ENCODE measurements at regions not wholly inside any gene's neighbourhood (a gene's known extent, or its start where the extent isn't known, plus 50 kb on each side); places are given as distances from the start of the nearest gene placed in this dataset.

DNA sequence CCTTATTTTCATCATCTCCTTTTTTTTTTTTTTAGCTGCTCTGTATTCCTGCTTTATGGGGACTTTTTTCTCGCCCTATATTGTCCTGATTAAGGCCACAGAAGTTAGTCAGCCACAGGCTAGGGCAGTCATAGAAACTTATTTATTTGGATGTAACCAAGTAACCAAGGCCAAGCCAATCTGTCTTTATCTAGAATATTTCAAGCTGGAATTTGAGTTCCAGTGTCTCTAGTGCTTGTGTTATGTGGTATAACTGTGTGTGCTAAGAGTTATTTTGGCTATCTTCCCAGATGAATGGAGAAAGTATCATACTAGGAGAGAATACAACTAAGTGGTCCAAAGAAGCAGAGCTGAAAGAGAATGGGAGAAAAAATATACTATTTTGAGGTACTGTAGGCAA, 751.5 kb downstream of the CBLN4 start:
- TF ChIP-seq, protein P1, sequence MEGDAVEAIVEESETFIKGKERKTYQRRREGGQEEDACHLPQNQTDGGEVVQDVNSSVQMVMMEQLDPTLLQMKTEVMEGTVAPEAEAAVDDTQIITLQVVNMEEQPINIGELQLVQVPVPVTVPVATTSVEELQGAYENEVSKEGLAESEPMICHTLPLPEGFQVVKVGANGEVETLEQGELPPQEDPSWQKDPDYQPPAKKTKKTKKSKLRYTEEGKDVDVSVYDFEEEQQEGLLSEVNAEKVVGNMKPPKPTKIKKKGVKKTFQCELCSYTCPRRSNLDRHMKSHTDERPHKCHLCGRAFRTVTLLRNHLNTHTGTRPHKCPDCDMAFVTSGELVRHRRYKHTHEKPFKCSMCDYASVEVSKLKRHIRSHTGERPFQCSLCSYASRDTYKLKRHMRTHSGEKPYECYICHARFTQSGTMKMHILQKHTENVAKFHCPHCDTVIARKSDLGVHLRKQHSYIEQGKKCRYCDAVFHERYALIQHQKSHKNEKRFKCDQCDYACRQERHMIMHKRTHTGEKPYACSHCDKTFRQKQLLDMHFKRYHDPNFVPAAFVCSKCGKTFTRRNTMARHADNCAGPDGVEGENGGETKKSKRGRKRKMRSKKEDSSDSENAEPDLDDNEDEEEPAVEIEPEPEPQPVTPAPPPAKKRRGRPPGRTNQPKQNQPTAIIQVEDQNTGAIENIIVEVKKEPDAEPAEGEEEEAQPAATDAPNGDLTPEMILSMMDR (IDR thresholded peaks at IDR 0.05) = no peak
- TF ChIP-seq EZH2 (IDR thresholded peaks at IDR 0.05; ENCODE audit: borderline replicate concordance, insufficient read depth, low read depth, low read length, poor library complexity, severe bottlenecking) = no peak
